ENCODE measurements at regions not wholly inside any gene's neighbourhood (a gene's known extent, or its start where the extent isn't known, plus 50 kb on each side); places are given as distances from the start of the nearest gene placed in this dataset.
"Not testable (repeated sequence)": the region's sequence is repeated elsewhere in the genome, so short reads cannot be mapped to it uniquely, and the experiment has no call there.

- Histone ChIP-seq H3K36me3 (no peaks in the 10 kb centered on the region), H3K9me3 (peaks cover 0 to 3% (median 0%) of the 10 kb centered on the region in 3 donors), H3K27ac (no peak overlapping the region), H3K4me3 (no peak overlapping the region), H3K27me3 (no peaks in the 10 kb centered on the region), H3K4me1 (no peaks in the 10 kb centered on the region)
- 87 to 91% methylated on average over 3 of the region's 3 CpGs for WGBS, 2 donors (ENCODE audit: low coverage in 1 of 2)
- ATAC-seq, result no peak
- TF ChIP-seq POLR2AphosphoS5 (IDR thresholded peaks at IDR 0.05), result no peak
- no peak for TF ChIP-seq CTCF (IDR thresholded peaks at IDR 0.05)
- no peak for TF ChIP-seq POLR2A (IDR thresholded peaks at IDR 0.05)
- TF ChIP-seq EP300 (IDR thresholded peaks at IDR 0.05), result no peak
Observed at GRCh38 chr7:106447318-106447847, 162.6 kb upstream of the NAMPT start.

GRCh38 chr7:106445366-106445765 lies 160.6 kb upstream of the NAMPT start:
- H3K4me3 ChIP-seq, H3K36me3 ChIP-seq, ATAC-seq, H3K27ac ChIP-seq, H3K4me1 ChIP-seq, H3K9me3 ChIP-seq, H3K27me3 ChIP-seq: not testable (repeated sequence)

- no peak for ATAC-seq
- Histone ChIP-seq H3K4me1 (no peaks in the 10 kb centered on the region), H3K36me3 (no peaks in the 10 kb centered on the region), H3K4me3 (no peak overlapping the region), H3K9me3 (no peaks in the 10 kb centered on the region), H3K27me3 (no peaks in the 10 kb centered on the region), H3K27ac (no peak overlapping the region)
- TF ChIP-seq POLR2AphosphoS5 (IDR thresholded peaks at IDR 0.05) (no peak), CTCF (IDR thresholded peaks at IDR 0.05) (no peak), EP300 (IDR thresholded peaks at IDR 0.05) (no peak), POLR2A (IDR thresholded peaks at IDR 0.05) (no peak)
- 88 to 91% methylated on average over 1 of the region's 1 CpG for WGBS, 2 donors (ENCODE audit: low coverage in 1 of 2)
Observed at GRCh38 chr7:106444068-106444655, 159.4 kb upstream of the NAMPT start.

GRCh38 chr7:106443156-106443555 lies 158.4 kb upstream of the NAMPT start:
- Histone ChIP-seq H3K9me3 (no peaks in the 10 kb centered on the region), H3K4me3 (no peak overlapping the region), H3K4me1 (no peaks in the 10 kb centered on the region), H3K27ac (no peak overlapping the region), H3K36me3 (no peaks in the 10 kb centered on the region), H3K27me3 (no peaks in the 10 kb centered on the region)
- WGBS, 2 donors (ENCODE audit: low coverage in 1 of 2), result 82 to 83% methylated on average over 1 to 4 of the region's 4 CpGs
- ATAC-seq, result no peak
- no peak for TF ChIP-seq POLR2A (IDR thresholded peaks at IDR 0.05)
- TF ChIP-seq POLR2AphosphoS5 (IDR thresholded peaks at IDR 0.05), result no peak
- TF ChIP-seq EP300 (IDR thresholded peaks at IDR 0.05), result no peak
- TF ChIP-seq CTCF (IDR thresholded peaks at IDR 0.05), result no peak

GRCh38 chr7:106442476-106442875 lies 157.7 kb upstream of the NAMPT start:
- Histone ChIP-seq H3K4me3 (no peak overlapping the region), H3K27ac (no peak overlapping the region), H3K9me3 (no peaks in the 10 kb centered on the region), H3K36me3 (no peaks in the 10 kb centered on the region), H3K27me3 (no peaks in the 10 kb centered on the region), H3K4me1 (no peaks in the 10 kb centered on the region)
- TF ChIP-seq CTCF (IDR thresholded peaks at IDR 0.05) (no peak), EP300 (IDR thresholded peaks at IDR 0.05) (no peak), POLR2A (IDR thresholded peaks at IDR 0.05) (no peak), POLR2AphosphoS5 (IDR thresholded peaks at IDR 0.05) (no peak)
- ATAC-seq, result no peak
- WGBS, 2 donors (ENCODE audit: low coverage in 1 of 2), result 79 to 83% methylated on average over 1 of the region's 1 CpG

GRCh38 chr7:106441343-106441742 lies 156.6 kb upstream of the NAMPT start:
- 86 to 91% methylated on average over 2 of the region's 2 CpGs for WGBS, 2 donors (ENCODE audit: low coverage in 1 of 2)
- H3K36me3 ChIP-seq, ATAC-seq, H3K4me3 ChIP-seq, H3K27ac ChIP-seq, H3K9me3 ChIP-seq, H3K27me3 ChIP-seq, H3K4me1 ChIP-seq: not testable (repeated sequence)

GRCh38 chr7:106436933-106437332 lies 152.2 kb upstream of the NAMPT start:
- H3K36me3 ChIP-seq, H3K9me3 ChIP-seq, H3K27ac ChIP-seq, H3K4me1 ChIP-seq, H3K4me3 ChIP-seq, H3K27me3 ChIP-seq, ATAC-seq: not testable (repeated sequence)
- WGBS, 2 donors (ENCODE audit: low coverage in 1 of 2), result 70 to 92% methylated on average over 1 to 2 of the region's 2 CpGs
